HEK293 (cell line): ENCODE measurements at regions not wholly inside any gene's neighbourhood (a gene's known extent, or its start where the extent isn't known, plus 50 kb on each side); places are given as distances from the start of the nearest gene placed in this dataset.

Source experiments
- CTCF ChIA-PET: fragments of 350-600 bp; formaldehyde crosslinking; extraction: SDS; loops from one replicate; lab custom pipeline; 2021; ENCODE audit warnings: antibody characterized with exemption; lab: Yijun Ruan, JAX
- POLR2A ChIA-PET: fragments of 300-600 bp; formaldehyde crosslinking; extraction: SDS; loops from one replicate; lab custom pipeline; 2020; ENCODE audit warnings: antibody characterized with exemption, inconsistent platforms; lab: Yijun Ruan, JAX
- H3K27ac ChIP-seq: fragments of 200-500 bp; sonication (Bioruptor generic); 2 replicates; pipeline ENCODE4 v1.5.1; 2014; ENCODE audit warnings: low read depth, low read length, control low read depth, inconsistent platforms; ENCODE audit errors: extremely low read depth
- H3K36me3 ChIP-seq, 2 experiments: fragments of 200-500 bp in 1 of 2; sonication (Bioruptor generic) in 1 of 2; 1 replicate in 1 of 2; 2 replicates in 1 of 2; pipeline ENCODE4 v1.5.1; 2014 to 2017; ENCODE audit warnings: inconsistent platforms in 2 of 2, low read length in 2 of 2; ENCODE audit not compliant: control insufficient read depth in 2 of 2, insufficient read depth in 1 of 2
- H3K4me1 ChIP-seq: fragments of 200-500 bp; sonication (Bioruptor generic); 2 replicates; pipeline ENCODE4 v1.5.1; 2014; ENCODE audit warnings: mild to moderate bottlenecking, low read length, inconsistent platforms; ENCODE audit not compliant: control insufficient read depth, insufficient read depth
- H3K4me3 ChIP-seq: 2 replicates; pipeline ENCODE4 v1.5.1; 2011; ENCODE audit warnings: low read depth, mild to moderate bottlenecking, control low read depth, low read length, moderate library complexity
- H3K9me3 ChIP-seq: fragments of 200-500 bp; sonication (Bioruptor generic); 2 replicates; pipeline ENCODE4 v1.5.1; 2014; ENCODE audit warnings: low read depth, low read length, inconsistent platforms; ENCODE audit not compliant: control insufficient read depth, insufficient read depth
- HOXD13 ChIP-seq: sonication (generic); formaldehyde crosslinking; IDR thresholded peaks from 2 replicates; pipeline ENCODE4 v1.8.0; 2022; ENCODE audit warnings: missing genetic modification reagents, borderline replicate concordance
- INSM2 ChIP-seq: fragments of 450-650 bp; formaldehyde crosslinking; IDR thresholded peaks from 2 replicates; pipeline ENCODE4 v1.5.1; 2016; ENCODE audit warnings: missing biosample characterization, missing genetic modification characterization
- KLF10 ChIP-seq: fragments of 450-650 bp; IDR thresholded peaks from 2 replicates; pipeline ENCODE4 v1.5.1; 2018; ENCODE audit warnings: missing biosample characterization, mild to moderate bottlenecking, missing genetic modification characterization
- KLF16 ChIP-seq: fragments of 450-650 bp; formaldehyde crosslinking; IDR thresholded peaks from 2 replicates; pipeline ENCODE4 v1.5.1; 2017; ENCODE audit warnings: missing biosample characterization, missing genetic modification characterization
- KLF7 ChIP-seq: fragments of 450-650 bp; formaldehyde crosslinking; IDR thresholded peaks from 2 replicates; pipeline ENCODE4 v1.5.1; 2016; ENCODE audit warnings: missing biosample characterization, missing genetic modification characterization, borderline replicate concordance
- KLF8 ChIP-seq: fragments of 450-650 bp; formaldehyde crosslinking; IDR thresholded peaks from 2 replicates; pipeline ENCODE4 v1.5.1; 2016; ENCODE audit warnings: missing biosample characterization, missing genetic modification characterization
- KLF9 ChIP-seq: fragments of 450-650 bp; formaldehyde crosslinking; IDR thresholded peaks from 2 replicates; pipeline ENCODE4 v1.5.1; 2016; ENCODE audit warnings: missing biosample characterization, missing genetic modification characterization, low read depth
- MEIS1 ChIP-seq: sonication (generic); formaldehyde crosslinking; IDR thresholded peaks from 2 replicates; pipeline ENCODE4 v1.8.1; 2022; ENCODE audit warnings: missing genetic modification reagents, mild to moderate bottlenecking, borderline replicate concordance
- ZNF112 ChIP-seq: fragments of 450-650 bp; formaldehyde crosslinking; IDR thresholded peaks from 2 replicates; pipeline ENCODE4 v1.5.0; 2017; ENCODE audit warnings: missing biosample characterization, missing genetic modification characterization
- ZNF146 ChIP-seq: fragments of 450-650 bp; formaldehyde crosslinking; IDR thresholded peaks from 2 replicates; pipeline ENCODE4 v1.5.1; 2016; ENCODE audit warnings: missing biosample characterization, missing genetic modification characterization
- ZNF155 ChIP-seq: fragments of 450-650 bp; formaldehyde crosslinking; IDR thresholded peaks from 2 replicates; pipeline ENCODE4 v1.5.1; 2016; ENCODE audit warnings: missing biosample characterization, missing genetic modification characterization
- ZNF169 ChIP-seq: fragments of 450-650 bp; formaldehyde crosslinking; IDR thresholded peaks from 2 replicates; pipeline ENCODE4 v1.5.1; 2016; ENCODE audit warnings: missing biosample characterization, missing genetic modification characterization
- ZNF23 ChIP-seq: fragments of 450-650 bp; formaldehyde crosslinking; IDR thresholded peaks from 2 replicates; pipeline ENCODE4 v1.5.1; 2016; ENCODE audit warnings: missing biosample characterization, missing genetic modification characterization, borderline replicate concordance
- ZNF302 ChIP-seq: fragments of 450-650 bp; formaldehyde crosslinking; IDR thresholded peaks from 2 replicates; pipeline ENCODE4 v1.5.1; 2016; ENCODE audit warnings: missing biosample characterization, missing genetic modification characterization, low read depth
- ZNF354C ChIP-seq: fragments of 450-650 bp; formaldehyde crosslinking; IDR thresholded peaks from 2 replicates; pipeline ENCODE4 v1.5.1; 2016; ENCODE audit warnings: missing biosample characterization, missing genetic modification characterization, low read depth, borderline replicate concordance
- ZNF366 ChIP-seq: fragments of 450-650 bp; formaldehyde crosslinking; conservative IDR thresholded peaks from 2 replicates; pipeline ENCODE4 v1.5.1; 2016; ENCODE audit warnings: missing biosample characterization, missing genetic modification characterization
- ZNF623 ChIP-seq: fragments of 450-650 bp; formaldehyde crosslinking; IDR thresholded peaks from 2 replicates; pipeline ENCODE4 v1.5.1; 2016; ENCODE audit warnings: missing biosample characterization, missing genetic modification characterization
- ZNF777 ChIP-seq: fragments of 450-650 bp; formaldehyde crosslinking; IDR thresholded peaks from 2 replicates; pipeline ENCODE4 v1.5.1; 2017; ENCODE audit warnings: missing biosample characterization, missing genetic modification characterization, borderline replicate concordance
- ZNF843 ChIP-seq: fragments of 450-650 bp; formaldehyde crosslinking; IDR thresholded peaks from 2 replicates; pipeline ENCODE4 v1.5.1; 2016; ENCODE audit warnings: missing biosample characterization, missing genetic modification characterization
- TF ChIP-seq, protein P1 (sequence below): fragments of 450-650 bp; formaldehyde crosslinking; IDR thresholded peaks from 2 replicates; pipeline ENCODE4 v1.5.1; 2017; ENCODE audit warnings: missing biosample characterization, mild to moderate bottlenecking, missing genetic modification characterization, moderate library complexity
- TF ChIP-seq, protein P2 (sequence below): fragments of 450-650 bp; formaldehyde crosslinking; IDR thresholded peaks from 2 replicates; pipeline ENCODE4 v1.5.1; 2017; ENCODE audit warnings: missing biosample characterization, missing genetic modification characterization
- TF ChIP-seq, protein P3 (sequence below): fragments of 450-650 bp; formaldehyde crosslinking; IDR thresholded peaks from 2 replicates; pipeline ENCODE4 v1.5.1; 2016; ENCODE audit warnings: missing biosample characterization, missing genetic modification characterization

DNA sequence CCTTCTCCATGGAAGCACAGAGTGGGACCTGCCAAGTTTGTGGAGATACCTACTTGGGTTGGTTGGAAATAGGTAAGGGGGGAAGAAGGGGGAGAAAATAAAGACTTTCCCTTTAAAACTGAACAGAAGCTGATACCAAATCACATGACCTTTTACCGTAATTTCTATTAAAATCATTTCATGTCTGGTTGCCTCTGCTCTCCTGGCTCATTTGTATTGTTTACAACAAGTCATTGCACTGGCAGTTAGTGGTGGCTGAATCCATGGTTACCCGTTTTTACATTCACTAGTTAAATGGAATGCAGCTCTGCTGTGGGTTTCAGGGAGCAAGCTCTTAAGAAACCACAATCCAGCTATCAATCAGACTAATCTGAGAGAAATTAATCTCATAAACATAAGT lies 353.7 kb upstream of the ESRRG start (continued):
- no peak for TF ChIP-seq ZNF623 (tag by site-specific recombination)
- TF ChIP-seq HOXD13 (CRISPR knock-in tag), result no peak
- TF ChIP-seq KLF8 (tag by site-specific recombination), result no peak
- TF ChIP-seq ZNF146, result no peak
- TF ChIP-seq, protein P1, sequence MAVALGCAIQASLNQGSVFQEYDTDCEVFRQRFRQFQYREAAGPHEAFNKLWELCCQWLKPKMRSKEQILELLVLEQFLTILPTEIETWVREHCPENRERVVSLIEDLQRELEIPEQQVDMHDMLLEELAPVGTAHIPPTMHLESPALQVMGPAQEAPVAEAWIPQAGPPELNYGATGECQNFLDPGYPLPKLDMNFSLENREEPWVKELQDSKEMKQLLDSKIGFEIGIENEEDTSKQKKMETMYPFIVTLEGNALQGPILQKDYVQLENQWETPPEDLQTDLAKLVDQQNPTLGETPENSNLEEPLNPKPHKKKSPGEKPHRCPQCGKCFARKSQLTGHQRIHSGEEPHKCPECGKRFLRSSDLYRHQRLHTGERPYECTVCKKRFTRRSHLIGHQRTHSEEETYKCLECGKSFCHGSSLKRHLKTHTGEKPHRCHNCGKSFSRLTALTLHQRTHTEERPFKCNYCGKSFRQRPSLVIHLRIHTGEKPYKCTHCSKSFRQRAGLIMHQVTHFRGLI (tag by site-specific recombination), result no peak
- TF ChIP-seq ZNF843 (tag by site-specific recombination), result no peak

DNA sequence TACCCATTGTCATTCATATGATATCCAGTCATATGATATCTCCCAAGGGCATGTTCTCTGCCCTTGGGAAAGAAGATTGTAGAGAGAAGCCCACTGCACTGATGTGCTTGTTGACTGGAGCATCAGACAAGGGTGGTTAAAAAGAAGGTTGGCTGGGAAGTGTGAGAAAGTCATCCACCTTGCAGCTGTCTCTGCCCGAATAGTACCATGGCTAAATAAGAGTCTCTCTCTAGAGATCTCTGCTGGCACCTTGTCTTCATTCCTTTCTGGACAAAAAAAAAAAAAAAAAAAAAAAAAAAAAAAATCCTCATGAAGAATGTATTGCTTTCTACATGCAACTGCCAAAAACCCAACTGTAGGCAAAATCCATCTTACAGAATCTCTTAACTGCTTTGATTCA lies 349.7 kb upstream of the ESRRG start:
- TF ChIP-seq, protein P2, sequence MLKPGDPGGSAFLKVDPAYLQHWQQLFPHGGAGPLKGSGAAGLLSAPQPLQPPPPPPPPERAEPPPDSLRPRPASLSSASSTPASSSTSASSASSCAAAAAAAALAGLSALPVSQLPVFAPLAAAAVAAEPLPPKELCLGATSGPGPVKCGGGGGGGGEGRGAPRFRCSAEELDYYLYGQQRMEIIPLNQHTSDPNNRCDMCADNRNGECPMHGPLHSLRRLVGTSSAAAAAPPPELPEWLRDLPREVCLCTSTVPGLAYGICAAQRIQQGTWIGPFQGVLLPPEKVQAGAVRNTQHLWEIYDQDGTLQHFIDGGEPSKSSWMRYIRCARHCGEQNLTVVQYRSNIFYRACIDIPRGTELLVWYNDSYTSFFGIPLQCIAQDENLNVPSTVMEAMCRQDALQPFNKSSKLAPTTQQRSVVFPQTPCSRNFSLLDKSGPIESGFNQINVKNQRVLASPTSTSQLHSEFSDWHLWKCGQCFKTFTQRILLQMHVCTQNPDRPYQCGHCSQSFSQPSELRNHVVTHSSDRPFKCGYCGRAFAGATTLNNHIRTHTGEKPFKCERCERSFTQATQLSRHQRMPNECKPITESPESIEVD (tag by site-specific recombination), result no peak
- TF ChIP-seq KLF7 (tag by site-specific recombination) (no peak), INSM2 (tag by site-specific recombination) (no peak)
- no peaks in the 10 kb centered on the region for H3K9me3 ChIP-seq
- no peak overlapping the region for H3K27ac ChIP-seq
- H3K4me3 ChIP-seq, result no peak overlapping the region
- H3K4me1 ChIP-seq, result no peaks in the 10 kb centered on the region
- ChIA-PET POLR2A (no interaction called here), CTCF (no interaction called here)
- H3K36me3 ChIP-seq, result no peaks in the 10 kb centered on the region

GRCh38 chr1:217067642-217068041 lies 344.4 kb upstream of the ESRRG start:
- CTCF ChIA-PET, result interaction anchor here (0.6 kb wide), 2 partner anchors 20 to 406 kb away, joined by 3 read pairs; no protein-coding TSS in a partner anchor
- H3K27ac ChIP-seq, result no peak overlapping the region
- no peak for TF ChIP-seq ZNF155
- no peak for TF ChIP-seq MEIS1 (CRISPR knock-in tag)
- TF ChIP-seq ZNF777 (tag by site-specific recombination), result no peak
- TF ChIP-seq ZNF366, result no peak
- TF ChIP-seq ZNF112, result no peak
- no peak for TF ChIP-seq ZNF169 (tag by site-specific recombination)
- TF ChIP-seq, protein P2 (tag by site-specific recombination), result no peak
- TF ChIP-seq, protein P3, sequence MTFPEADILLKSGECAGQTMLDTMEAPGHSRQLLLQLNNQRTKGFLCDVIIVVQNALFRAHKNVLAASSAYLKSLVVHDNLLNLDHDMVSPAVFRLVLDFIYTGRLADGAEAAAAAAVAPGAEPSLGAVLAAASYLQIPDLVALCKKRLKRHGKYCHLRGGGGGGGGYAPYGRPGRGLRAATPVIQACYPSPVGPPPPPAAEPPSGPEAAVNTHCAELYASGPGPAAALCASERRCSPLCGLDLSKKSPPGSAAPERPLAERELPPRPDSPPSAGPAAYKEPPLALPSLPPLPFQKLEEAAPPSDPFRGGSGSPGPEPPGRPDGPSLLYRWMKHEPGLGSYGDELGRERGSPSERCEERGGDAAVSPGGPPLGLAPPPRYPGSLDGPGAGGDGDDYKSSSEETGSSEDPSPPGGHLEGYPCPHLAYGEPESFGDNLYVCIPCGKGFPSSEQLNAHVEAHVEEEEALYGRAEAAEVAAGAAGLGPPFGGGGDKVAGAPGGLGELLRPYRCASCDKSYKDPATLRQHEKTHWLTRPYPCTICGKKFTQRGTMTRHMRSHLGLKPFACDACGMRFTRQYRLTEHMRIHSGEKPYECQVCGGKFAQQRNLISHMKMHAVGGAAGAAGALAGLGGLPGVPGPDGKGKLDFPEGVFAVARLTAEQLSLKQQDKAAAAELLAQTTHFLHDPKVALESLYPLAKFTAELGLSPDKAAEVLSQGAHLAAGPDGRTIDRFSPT (tag by site-specific recombination), result no peak
- TF ChIP-seq KLF16, result no peak
- no peak for TF ChIP-seq ZNF302 (tag by site-specific recombination)
- no peak for TF ChIP-seq KLF10
- no peak for TF ChIP-seq ZNF23
- no peak for TF ChIP-seq KLF9 (tag by site-specific recombination)
- no peak for TF ChIP-seq ZNF354C (tag by site-specific recombination)
- TF ChIP-seq, all 188 proteins: peak for 0
- Histone ChIP-seq H3K4me1 (no peaks in the 10 kb centered on the region), H3K36me3 (no peaks in the 10 kb centered on the region), H3K9me3 (no peaks in the 10 kb centered on the region), H3K4me3 (no peak overlapping the region)
- POLR2A ChIA-PET, result no interaction called here
